Sigmoid colon (tissue), 6 donors: ENCODE measurements at regions not wholly inside any gene's neighbourhood (a gene's known extent, or its start where the extent isn't known, plus 50 kb on each side); places are given as distances from the start of the nearest gene placed in this dataset.

Experiments
- DNase-seq: peaks from one replicate; pipeline ENCODE4 v3.0.0-alpha.2; 2019
- H3K27ac ChIP-seq, 4 donors: fragments of 200-600 bp; sonication (generic); one replicate each; pipeline ENCODE4 v1.5.1; 2016 to 2019; ENCODE audit warnings: mild to moderate bottlenecking in 1 of 4
- H3K27me3 ChIP-seq, 3 donors: fragments of 200-600 bp; sonication (generic); one replicate each; pipeline ENCODE4 v1.5.1; 2019; ENCODE audit warnings: mild to moderate bottlenecking in 1 of 3
- H3K36me3 ChIP-seq, 4 donors: fragments of 200-600 bp; sonication (generic); one replicate each; pipeline ENCODE4 v1.5.1; 2016 to 2019
- H3K4me1 ChIP-seq, 4 donors: fragments of 200-600 bp; sonication (generic); one replicate each; pipeline ENCODE4 v1.5.1; 2017 to 2019
- H3K4me3 ChIP-seq, 4 donors: fragments of 200-600 bp; sonication (generic); one replicate each; pipeline ENCODE4 v1.5.1; 2017 to 2019; ENCODE audit warnings: mild to moderate bottlenecking in 2 of 4, moderate library complexity in 1 of 4
- H3K9me3 ChIP-seq, 4 donors: fragments of 200-600 bp in 3 of 4; sonication (generic) in 3 of 4; one replicate each; pipeline versions ENCODE4 v1.5.1 to v1.6.1; 2013 to 2019
- CTCF ChIP-seq, 4 experiments: fragments of 450-650 bp in 3 of 4; fragments of 200-600 bp in 1 of 4; IDR thresholded peaks; one replicate each; pipeline ENCODE4 v1.5.1; 2016 to 2019; ENCODE audit warnings: antibody characterized with exemption in 4 of 4, mild to moderate bottlenecking in 3 of 4, moderate library complexity in 2 of 4
- EP300 ChIP-seq, 4 donors: sonication (generic); formaldehyde crosslinking; IDR thresholded peaks; one replicate each; pipeline ENCODE4 v1.6.1; 2017; ENCODE audit warnings: antibody characterized with exemption in 4 of 4
- POLR2A ChIP-seq, 2 donors: fragments of 450-650 bp; IDR thresholded peaks; one replicate each; pipeline ENCODE4 v1.6.1; 2016; ENCODE audit warnings: antibody characterized with exemption in 2 of 2, mild to moderate bottlenecking in 2 of 2, moderate library complexity in 2 of 2
- POLR2AphosphoS5 ChIP-seq, 4 donors: sonication (generic); formaldehyde crosslinking; IDR thresholded peaks; one replicate each; pipeline ENCODE4 v1.6.1; 2017; ENCODE audit warnings: antibody characterized with exemption in 4 of 4
- WGBS, 2 donors: extraction: QIAGEN DNeasy Blood & Tissue Kit; methylation state at CpG; one replicate each; pipeline ENCODE4 v1.1.7; 2013; 5-methylcytosine and 5-hydroxymethylcytosine counted together
- intact Hi-C: fragments of 100-400 bp; cut with DNase I; formaldehyde crosslinking; loops from one replicate; pipeline ENCODE4 v1.15.1; 2023
- donor health status: healthy with polysubstance abuse.
- donor health status: healthy.

DNA sequence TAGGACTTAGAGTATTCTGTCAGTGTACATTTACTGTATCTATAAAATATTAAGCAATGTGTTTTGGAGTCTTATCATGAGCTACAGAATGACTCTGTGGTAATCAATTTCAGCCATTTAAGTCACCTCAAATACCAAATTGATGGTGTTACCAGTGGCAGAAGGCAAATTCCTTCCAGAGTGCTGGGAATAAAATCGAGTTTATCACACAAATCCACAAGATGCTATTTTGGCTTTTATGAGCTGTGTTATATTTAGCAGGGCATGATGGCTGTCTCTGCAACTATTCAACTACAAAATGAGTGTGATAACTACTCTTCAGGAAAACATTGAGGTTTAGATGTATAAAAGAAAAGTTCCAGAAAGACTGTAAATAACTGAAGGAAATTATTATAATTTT, 78.2 kb downstream of the AREG start:
- H3K4me1 ChIP-seq, result peaks cover 0 to 10% (median 2%) of the 10 kb centered on the region in 4 donors
- intact Hi-C loops, result no loop called here
- no peak for DNase-seq
- H3K36me3 ChIP-seq, result no peaks in the 10 kb centered on the region
- no peak overlapping the region for H3K27ac ChIP-seq
- H3K4me3 ChIP-seq, result no peak overlapping the region
- H3K27me3 ChIP-seq, result no peaks in the 10 kb centered on the region
- no peak for TF ChIP-seq EP300 (IDR thresholded peaks at IDR 0.05)
- no peak for TF ChIP-seq POLR2AphosphoS5 (IDR thresholded peaks at IDR 0.05)
- TF ChIP-seq CTCF (IDR thresholded peaks at IDR 0.05), result no peak
- no peak for TF ChIP-seq POLR2A (IDR thresholded peaks at IDR 0.05)
- H3K9me3 ChIP-seq, result no peaks in the 10 kb centered on the region
- 64 to 73% methylated on average over 1 of the region's 1 CpG for WGBS, 2 donors

DNA sequence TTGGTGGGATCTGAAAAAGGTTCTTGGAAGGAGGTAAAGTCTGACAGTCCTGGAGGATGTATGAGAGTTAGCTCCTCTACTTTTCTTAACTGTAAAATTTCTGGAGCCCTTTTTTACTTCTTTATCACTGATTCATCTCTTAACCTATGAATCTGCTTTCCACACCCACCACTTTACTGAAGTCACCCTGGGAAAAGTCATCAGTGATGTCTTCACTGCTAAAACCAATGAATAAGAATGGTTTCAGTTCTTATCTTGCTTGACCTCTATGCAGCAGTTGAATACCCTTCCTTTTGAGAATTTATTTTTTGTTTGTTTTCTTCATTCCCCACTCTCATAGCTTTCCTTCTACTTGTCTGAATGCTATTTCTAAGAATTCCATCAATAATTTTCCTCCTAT, 80.0 kb downstream of the AREG start:
- H3K27me3 ChIP-seq, result no peaks in the 10 kb centered on the region
- no peak overlapping the region for H3K27ac ChIP-seq
- peaks cover 0 to 16% (median 2%) of the 10 kb centered on the region in 4 donors for H3K4me1 ChIP-seq
- H3K9me3 ChIP-seq, result no peaks in the 10 kb centered on the region
- intact Hi-C loops, result no loop called here
- no peak for TF ChIP-seq CTCF (IDR thresholded peaks at IDR 0.05)
- no peak for TF ChIP-seq POLR2A (IDR thresholded peaks at IDR 0.05)
- TF ChIP-seq EP300 (IDR thresholded peaks at IDR 0.05), result no peak
- no peak for TF ChIP-seq POLR2AphosphoS5 (IDR thresholded peaks at IDR 0.05)
- no peak for DNase-seq
- H3K36me3 ChIP-seq, result no peaks in the 10 kb centered on the region
- H3K4me3 ChIP-seq, result no peak overlapping the region

GRCh38 chr4:74527049-74527448, 82.1 kb downstream of the AREG start:
- no peaks in the 10 kb centered on the region for H3K9me3 ChIP-seq
- H3K27ac ChIP-seq, result no peak overlapping the region
- intact Hi-C loops, result no loop called here
- peaks cover 0 to 16% (median 2%) of the 10 kb centered on the region in 4 donors for H3K4me1 ChIP-seq
- no peaks in the 10 kb centered on the region for H3K27me3 ChIP-seq
- DNase-seq, result no peak
- 94 to 95% methylated on average over 1 of the region's 1 CpG for WGBS, 2 donors
- H3K4me3 ChIP-seq, result no peak overlapping the region
- TF ChIP-seq POLR2A (IDR thresholded peaks at IDR 0.05) (no peak), EP300 (IDR thresholded peaks at IDR 0.05) (no peak)
- no peaks in the 10 kb centered on the region for H3K36me3 ChIP-seq

GRCh38 chr4:74528178-74528577, 83.2 kb downstream of the AREG start:
- Histone ChIP-seq H3K9me3 (no peaks in the 10 kb centered on the region), H3K27ac (no peak overlapping the region), H3K36me3 (no peaks in the 10 kb centered on the region), H3K27me3 (no peaks in the 10 kb centered on the region), H3K4me3 (no peak overlapping the region), H3K4me1 (peaks cover 0 to 11% (median under 1%) of the 10 kb centered on the region in 4 donors)
- no peak for TF ChIP-seq CTCF (IDR thresholded peaks at IDR 0.05)
- TF ChIP-seq POLR2AphosphoS5 (IDR thresholded peaks at IDR 0.05), result no peak
- no peak for TF ChIP-seq POLR2A (IDR thresholded peaks at IDR 0.05)
- TF ChIP-seq EP300 (IDR thresholded peaks at IDR 0.05), result no peak
- no peak for DNase-seq
- 84 to 95% methylated on average over 1 of the region's 1 CpG for WGBS, 2 donors
- intact Hi-C loops, result no loop called here

DNA sequence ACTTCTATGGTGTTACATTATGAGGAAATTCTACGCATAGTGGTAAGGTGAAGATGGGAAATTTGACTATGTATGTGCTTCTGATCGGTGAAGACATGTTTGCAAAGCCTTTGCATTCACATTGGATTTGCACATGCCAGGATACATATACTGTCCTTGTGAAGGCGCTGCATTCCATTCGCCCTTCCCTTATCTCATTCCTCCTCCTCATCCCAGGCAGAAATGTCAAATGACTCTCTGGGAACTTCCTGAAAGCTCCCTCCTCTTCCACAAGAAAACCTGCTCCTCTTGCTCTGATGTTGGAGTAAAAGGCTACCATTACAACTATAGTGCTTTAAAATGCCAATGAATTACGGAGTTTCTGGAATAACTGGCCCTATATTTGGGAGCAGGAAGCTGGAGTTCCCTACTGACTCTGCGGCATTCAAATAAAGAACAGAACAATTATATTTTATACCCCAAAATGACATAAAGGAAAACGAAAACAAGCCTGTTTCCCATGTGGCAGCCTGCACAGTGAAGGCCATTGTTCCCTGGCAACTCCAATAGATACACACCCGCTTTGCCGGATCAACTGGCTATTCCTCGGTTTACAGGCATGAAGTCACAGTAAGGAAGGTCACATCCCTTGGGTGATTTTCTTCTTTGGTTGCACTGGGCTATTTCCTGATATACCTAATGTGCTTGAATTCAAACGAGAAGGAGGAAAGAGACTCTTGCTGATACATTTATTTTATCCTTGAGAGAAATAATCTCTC, 84.5 kb downstream of the AREG start:
- WGBS, 2 donors, result 34 to 72% methylated on average over 11 of the region's 11 CpGs
- intact Hi-C loops, result no loop called here
- H3K9me3 ChIP-seq, result no peaks in the 10 kb centered on the region
- H3K27ac ChIP-seq, result no peak overlapping the region
- no peaks in the 10 kb centered on the region for H3K27me3 ChIP-seq
- peaks cover 0 to 14% (median 2%) of the 10 kb centered on the region in 4 donors for H3K4me1 ChIP-seq
- H3K36me3 ChIP-seq, result no peaks in the 10 kb centered on the region
- no peak overlapping the region for H3K4me3 ChIP-seq
- DNase-seq, result no peak
- TF ChIP-seq POLR2A (IDR thresholded peaks at IDR 0.05) (no peak), POLR2AphosphoS5 (IDR thresholded peaks at IDR 0.05) (no peak), EP300 (IDR thresholded peaks at IDR 0.05) (no peak), CTCF (IDR thresholded peaks at IDR 0.05) (no peak)
